ENCODE measurements at regions not wholly inside any gene's neighbourhood (a gene's known extent, or its start where the extent isn't known, plus 50 kb on each side); places are given as distances from the start of the nearest gene placed in this dataset.

- FAIRE-seq: no peak
- CTCF ChIA-PET: no interaction called here
- DNase-seq (ENCODE audit: low read depth in 1 of 2, low spot score in 1 of 2): no peak
- Histone ChIP-seq H3K9me3 (no peaks in the 10 kb centered on the region), H3K27ac (no peak overlapping the region), H3K4me3 (no peak overlapping the region), H3K4me2 (no peak overlapping the region), H3K4me1 (no peaks in the 10 kb centered on the region)
- POLR2A ChIA-PET: no interaction called here
- no peak for TF ChIP-seq BHLHE40 (IDR thresholded peaks at IDR 0.05; ENCODE audit: low read depth, low read length)
- TF ChIP-seq MYC (IDR thresholded peaks at IDR 0.05; ENCODE audit: borderline replicate concordance, low read length): no peak
- TF ChIP-seq POLR2A (IDR thresholded peaks at IDR 0.05; ENCODE audit: low read length): no peak
- no peak for TF ChIP-seq EHMT2 (IDR thresholded peaks at IDR 0.05; ENCODE audit: low read depth)
- ATAC-seq: no peak
Observed at GRCh38 chrX:138345801-138346200, 365.7 kb downstream of the FGF13 start.

DNA sequence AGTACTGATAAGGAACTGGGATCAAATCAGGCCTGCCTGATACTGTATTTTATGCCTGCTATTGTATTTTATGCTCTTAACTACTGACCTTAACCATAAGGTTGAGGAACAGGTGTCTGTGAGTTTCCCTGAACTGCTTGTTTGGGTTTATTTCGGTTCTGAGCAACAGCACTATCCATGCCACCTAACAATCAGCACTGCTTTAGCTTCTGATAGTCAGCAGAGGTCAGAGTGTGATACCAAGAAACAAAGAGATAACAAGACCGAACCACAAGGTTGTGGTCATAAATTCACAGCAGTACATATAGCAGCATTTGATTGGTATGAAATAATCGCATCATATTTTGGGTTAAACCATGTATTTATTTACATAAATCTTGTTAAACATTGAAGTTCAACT is 362.2 kb downstream of the FGF13 start:
- DNase-seq (ENCODE audit: low read depth in 1 of 2, low spot score in 1 of 2) (no peak), FAIRE-seq (no peak), ATAC-seq (no peak)
- H3K4me2 ChIP-seq: no peak overlapping the region
- no peak for TF ChIP-seq RAD21 (conservative IDR thresholded peaks at IDR 0.05 in 1 of 2, IDR thresholded peaks at IDR 0.05 in 1 of 2)
- TF ChIP-seq JUNB (IDR thresholded peaks at IDR 0.05): no peak
- TF ChIP-seq POLR2AphosphoS2 (conservative IDR thresholded peaks at IDR 0.05; ENCODE audit: low read length): no peak
- TF ChIP-seq ZFP36 (IDR thresholded peaks at IDR 0.05; ENCODE audit: borderline replicate concordance, partially characterized antibody): no peak
- no peak for TF ChIP-seq CTCF (IDR thresholded peaks at IDR 0.05)
- TF ChIP-seq SREBF2 (IDR thresholded peaks at IDR 0.05): no peak
- no peak for TF ChIP-seq FOXS1 (CRISPR knock-in tag; IDR thresholded peaks at IDR 0.05)
- no peak for TF ChIP-seq EHMT2 (IDR thresholded peaks at IDR 0.05; ENCODE audit: low read depth)
- no peak for TF ChIP-seq HEYL (CRISPR knock-in tag; IDR thresholded peaks at IDR 0.05)
- no peak for TF ChIP-seq FOSB (CRISPR knock-in tag; IDR thresholded peaks at IDR 0.05)
- TF ChIP-seq CHD4 (IDR thresholded peaks at IDR 0.05; ENCODE audit: borderline replicate concordance): no peak
- TF ChIP-seq, protein P1, sequence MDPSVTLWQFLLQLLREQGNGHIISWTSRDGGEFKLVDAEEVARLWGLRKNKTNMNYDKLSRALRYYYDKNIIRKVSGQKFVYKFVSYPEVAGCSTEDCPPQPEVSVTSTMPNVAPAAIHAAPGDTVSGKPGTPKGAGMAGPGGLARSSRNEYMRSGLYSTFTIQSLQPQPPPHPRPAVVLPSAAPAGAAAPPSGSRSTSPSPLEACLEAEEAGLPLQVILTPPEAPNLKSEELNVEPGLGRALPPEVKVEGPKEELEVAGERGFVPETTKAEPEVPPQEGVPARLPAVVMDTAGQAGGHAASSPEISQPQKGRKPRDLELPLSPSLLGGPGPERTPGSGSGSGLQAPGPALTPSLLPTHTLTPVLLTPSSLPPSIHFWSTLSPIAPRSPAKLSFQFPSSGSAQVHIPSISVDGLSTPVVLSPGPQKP (IDR thresholded peaks at IDR 0.05; ENCODE audit: low read depth, low read length): no peak
- no peak for TF ChIP-seq TFCP2L1 (CRISPR knock-in tag; IDR thresholded peaks at IDR 0.05)
- no peaks in the 10 kb centered on the region for H3K4me1 ChIP-seq
- WGBS (ENCODE audit: missing lambda C conversion rate): 0% methylated on average over 3 of the region's 3 CpGs
- ChIA-PET CTCF (no interaction called here), POLR2A (no interaction called here)
- no peak overlapping the region for H3K27ac ChIP-seq
- no peak overlapping the region for H3K4me3 ChIP-seq
- no peaks in the 10 kb centered on the region for H3K9me3 ChIP-seq

GRCh38 chrX:138378876-138379275 is 332.6 kb downstream of the FGF13 start:
- 4% methylated on average over 2 of the region's 2 CpGs for WGBS (ENCODE audit: missing lambda C conversion rate)
- Histone ChIP-seq H3K4me1 (no peaks in the 10 kb centered on the region), H3K4me3 (no peak overlapping the region), H3K27ac (no peak overlapping the region), H3K4me2 (no peak overlapping the region), H3K9me3 (no peaks in the 10 kb centered on the region)
- FAIRE-seq (no peak), ATAC-seq (no peak), DNase-seq (ENCODE audit: low read depth in 1 of 2, low spot score in 1 of 2) (no peak)
- ChIA-PET POLR2A (no interaction called here), CTCF (no interaction called here)
- TF ChIP-seq RNF2 (IDR thresholded peaks at IDR 0.05; ENCODE audit: borderline replicate concordance, low read depth): no peak
- TF ChIP-seq, protein P2, sequence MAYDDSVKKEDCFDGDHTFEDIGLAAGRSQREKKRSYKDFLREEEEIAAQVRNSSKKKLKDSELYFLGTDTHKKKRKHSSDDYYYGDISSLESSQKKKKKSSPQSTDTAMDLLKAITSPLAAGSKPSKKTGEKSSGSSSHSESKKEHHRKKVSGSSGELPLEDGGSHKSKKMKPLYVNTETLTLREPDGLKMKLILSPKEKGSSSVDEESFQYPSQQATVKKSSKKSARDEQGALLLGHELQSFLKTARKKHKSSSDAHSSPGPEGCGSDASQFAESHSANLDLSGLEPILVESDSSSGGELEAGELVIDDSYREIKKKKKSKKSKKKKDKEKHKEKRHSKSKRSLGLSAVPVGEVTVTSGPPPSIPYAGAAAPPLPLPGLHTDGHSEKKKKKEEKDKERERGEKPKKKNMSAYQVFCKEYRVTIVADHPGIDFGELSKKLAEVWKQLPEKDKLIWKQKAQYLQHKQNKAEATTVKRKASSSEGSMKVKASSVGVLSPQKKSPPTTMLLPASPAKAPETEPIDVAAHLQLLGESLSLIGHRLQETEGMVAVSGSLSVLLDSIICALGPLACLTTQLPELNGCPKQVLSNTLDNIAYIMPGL (CRISPR knock-in tag; IDR thresholded peaks at IDR 0.05; ENCODE audit: borderline replicate concordance): no peak
- no peak for TF ChIP-seq FOSL2 (IDR thresholded peaks at IDR 0.05)
- TF ChIP-seq FOSL2 (CRISPR knock-in tag; IDR thresholded peaks at IDR 0.05): no peak
- no peak for TF ChIP-seq RARB (CRISPR knock-in tag; IDR thresholded peaks at IDR 0.05)
- TF ChIP-seq JUNB (IDR thresholded peaks at IDR 0.05): no peak
- TF ChIP-seq BCL3 (IDR thresholded peaks at IDR 0.05): no peak
- TF ChIP-seq CHD4 (IDR thresholded peaks at IDR 0.05; ENCODE audit: borderline replicate concordance): no peak
- no peak for TF ChIP-seq HDAC2 (IDR thresholded peaks at IDR 0.05)

Measured in A549 (cell line).